ENCODE measurements at regions not wholly inside any gene's neighbourhood (a gene's known extent, or its start where the extent isn't known, plus 50 kb on each side); places are given as distances from the start of the nearest gene placed in this dataset.
"Not testable (repeated sequence)": the region's sequence is repeated elsewhere in the genome, so short reads cannot be mapped to it uniquely, and the experiment has no call there.

DNA sequence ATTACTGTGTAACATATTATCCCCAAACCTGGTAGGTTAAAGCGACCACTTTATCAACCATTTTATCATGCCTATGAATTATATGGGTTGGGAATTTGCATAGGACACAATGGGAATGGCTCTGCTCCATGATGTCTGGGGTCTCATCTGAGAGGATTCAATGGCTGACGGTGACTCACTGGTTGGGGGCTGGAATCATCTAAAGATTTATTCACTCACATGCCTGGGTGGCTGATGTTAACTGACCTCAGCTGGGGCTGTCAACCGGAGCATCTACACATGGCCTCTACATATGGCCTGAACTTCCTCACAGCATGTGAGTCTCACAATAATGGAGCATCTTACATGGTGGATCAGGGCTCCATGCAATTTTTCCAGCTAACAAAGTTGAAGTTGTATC lies 313.1 kb upstream of the PPP2R3A start:
- no peaks in the 10 kb centered on the region for H3K9me3 ChIP-seq (ENCODE audit: low read depth)
- no peak for TF ChIP-seq CTCF (IDR thresholded peaks at IDR 0.05; ENCODE audit: low read depth, low read length)
- no peak for DNase-seq (ENCODE audit: low read depth in 1 of 2, low spot score in 1 of 2)
- H3K4me3 ChIP-seq, result no peak overlapping the region
- H3K27me3 ChIP-seq, result no peaks in the 10 kb centered on the region
- H3K27ac ChIP-seq, result no peak overlapping the region
- H3K36me3 ChIP-seq, result no peaks in the 10 kb centered on the region
- H3K4me1 ChIP-seq (ENCODE audit: low read depth), result no peaks in the 10 kb centered on the region

- no peak for DNase-seq (ENCODE audit: low read depth in 1 of 2, low spot score in 1 of 2)
- Histone ChIP-seq H3K9me3 (ENCODE audit: low read depth) (no peaks in the 10 kb centered on the region), H3K36me3 (no peaks in the 10 kb centered on the region), H3K4me1 (ENCODE audit: low read depth) (no peaks in the 10 kb centered on the region), H3K4me3 (no peak overlapping the region), H3K27ac (no peak overlapping the region), H3K27me3 (no peaks in the 10 kb centered on the region)
- no peak for TF ChIP-seq CTCF (IDR thresholded peaks at IDR 0.05; ENCODE audit: low read depth, low read length)
These were observed 310.2 kb upstream of the PPP2R3A start for GRCh38 chr3:135655328-135655727.

DNA sequence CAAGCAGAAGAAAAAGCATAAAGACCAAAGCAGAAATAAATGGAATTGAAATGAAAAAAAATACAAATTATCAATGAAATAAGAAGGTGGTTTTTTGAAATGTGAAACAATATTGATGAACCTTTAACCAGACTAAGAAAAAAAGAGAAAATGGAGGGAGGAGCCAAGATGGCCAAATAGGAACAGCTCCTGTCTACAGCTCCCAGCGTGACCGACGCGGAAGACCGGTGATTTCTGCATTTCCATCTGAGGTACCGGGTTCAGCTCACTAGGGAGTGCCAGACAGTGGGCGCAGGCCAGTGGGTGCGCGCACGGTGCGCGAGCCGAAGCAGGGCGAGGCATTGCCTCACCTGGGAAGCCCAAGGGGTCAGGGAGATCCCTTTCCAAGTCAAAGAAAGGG lies 307.1 kb upstream of the PPP2R3A start:
- not testable (repeated sequence) for H3K27me3 ChIP-seq; H3K9me3 ChIP-seq (ENCODE audit: low read depth); H3K4me3 ChIP-seq; H3K27ac ChIP-seq; H3K4me1 ChIP-seq (ENCODE audit: low read depth); DNase-seq (ENCODE audit: low read depth in 1 of 2, low spot score in 1 of 2); H3K36me3 ChIP-seq

DNA sequence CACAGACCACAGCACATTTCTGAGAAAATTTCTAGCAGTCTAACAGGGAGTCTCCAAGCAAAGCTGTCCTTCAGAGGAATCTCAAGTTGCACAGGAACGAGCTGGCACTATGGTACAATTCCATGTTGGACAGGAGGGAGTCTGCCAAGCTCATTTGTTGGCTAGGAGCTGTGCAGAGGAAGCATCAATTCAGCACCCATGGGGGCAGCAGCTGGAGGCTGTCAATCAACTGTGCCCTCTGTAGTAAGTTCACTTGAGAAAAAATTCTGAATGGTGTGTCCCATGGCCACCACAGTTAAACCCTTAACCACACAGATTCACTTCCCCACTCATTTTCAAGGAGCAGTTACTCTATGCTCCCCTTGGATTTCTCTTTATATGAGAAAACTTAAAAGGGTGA lies 298.5 kb upstream of the PPP2R3A start:
- Histone ChIP-seq H3K36me3 (no peaks in the 10 kb centered on the region), H3K4me1 (ENCODE audit: low read depth) (no peaks in the 10 kb centered on the region), H3K27me3 (no peaks in the 10 kb centered on the region), H3K27ac (no peak overlapping the region), H3K4me3 (no peak overlapping the region), H3K9me3 (ENCODE audit: low read depth) (no peaks in the 10 kb centered on the region)
- no peak for TF ChIP-seq CTCF (IDR thresholded peaks at IDR 0.05; ENCODE audit: low read depth, low read length)
- no peak for DNase-seq (ENCODE audit: low read depth in 1 of 2, low spot score in 1 of 2)

DNA sequence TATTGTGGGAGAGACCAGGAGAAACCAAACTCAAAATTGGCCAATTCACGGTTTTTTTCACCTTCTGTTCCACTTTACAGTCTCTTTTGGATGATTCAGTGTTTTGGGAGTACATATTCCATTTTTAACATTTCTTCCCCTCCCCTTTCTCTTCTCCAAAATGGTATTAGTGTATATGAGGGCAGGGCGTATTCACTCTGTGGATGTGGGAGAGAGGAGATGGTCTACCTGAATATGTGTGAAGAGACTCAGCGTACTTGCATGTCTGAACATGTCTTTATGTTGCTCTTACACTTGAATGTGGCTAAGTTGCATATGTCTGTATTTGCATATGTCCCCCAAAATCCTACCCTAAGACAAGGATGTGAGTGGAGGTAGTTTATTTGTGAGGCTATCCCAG lies 291.0 kb upstream of the PPP2R3A start:
- H3K4me1 ChIP-seq (ENCODE audit: low read depth), result no peaks in the 10 kb centered on the region
- no peak overlapping the region for H3K27ac ChIP-seq
- H3K27me3 ChIP-seq, result no peaks in the 10 kb centered on the region
- H3K9me3 ChIP-seq (ENCODE audit: low read depth), result no peaks in the 10 kb centered on the region
- no peaks in the 10 kb centered on the region for H3K36me3 ChIP-seq
- H3K4me3 ChIP-seq, result no peak overlapping the region
- no peak for TF ChIP-seq CTCF (IDR thresholded peaks at IDR 0.05; ENCODE audit: low read depth, low read length)
- no peak for DNase-seq (ENCODE audit: low read depth in 1 of 2, low spot score in 1 of 2)

DNA sequence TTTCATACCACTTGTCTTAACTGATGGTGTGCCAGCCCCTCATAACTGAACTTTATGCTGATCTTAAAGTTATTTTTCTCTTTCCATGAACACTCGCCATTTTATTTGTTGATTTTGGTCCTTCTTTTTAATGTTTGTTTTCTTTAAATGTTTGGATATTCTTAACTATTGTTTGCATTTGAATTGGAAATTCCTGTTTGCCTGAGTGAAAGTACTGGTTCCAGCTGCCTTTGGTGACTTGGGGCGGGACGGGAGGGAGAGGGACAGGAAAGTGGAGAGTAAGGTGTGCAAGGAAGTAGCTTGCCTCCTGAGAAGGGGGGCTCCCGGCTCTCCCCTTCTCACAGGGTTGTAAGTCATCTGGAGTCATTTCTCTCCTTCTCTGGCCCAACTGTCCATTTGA lies 287.1 kb upstream of the PPP2R3A start:
- DNase-seq (ENCODE audit: low read depth in 1 of 2, low spot score in 1 of 2), result no peak
- TF ChIP-seq CTCF (IDR thresholded peaks at IDR 0.05; ENCODE audit: low read depth, low read length), result no peak
- no peaks in the 10 kb centered on the region for H3K4me1 ChIP-seq (ENCODE audit: low read depth)
- H3K27ac ChIP-seq, result no peak overlapping the region
- no peaks in the 10 kb centered on the region for H3K36me3 ChIP-seq
- no peaks in the 10 kb centered on the region for H3K27me3 ChIP-seq
- no peaks in the 10 kb centered on the region for H3K9me3 ChIP-seq (ENCODE audit: low read depth)
- H3K4me3 ChIP-seq, result no peak overlapping the region
